Activated CD4-positive, alpha-beta T cell treated with anti-CD3 and anti-CD28 coated beads, Interleukin-10, Interleukin-2, amounts not matched to agents 100 ng/mL and 50 ng/mL, durations not matched to agents 16 hours and 8 hours (primary cell): ENCODE measurements at regions not wholly inside any gene's neighbourhood (a gene's known extent, or its start where the extent isn't known, plus 50 kb on each side); places are given as distances from the start of the nearest gene placed in this dataset.

Experiments used
- DNase-seq: peaks from one replicate; pipeline ENCODE4 v3.0.0-alpha.2; 2020

DNA sequence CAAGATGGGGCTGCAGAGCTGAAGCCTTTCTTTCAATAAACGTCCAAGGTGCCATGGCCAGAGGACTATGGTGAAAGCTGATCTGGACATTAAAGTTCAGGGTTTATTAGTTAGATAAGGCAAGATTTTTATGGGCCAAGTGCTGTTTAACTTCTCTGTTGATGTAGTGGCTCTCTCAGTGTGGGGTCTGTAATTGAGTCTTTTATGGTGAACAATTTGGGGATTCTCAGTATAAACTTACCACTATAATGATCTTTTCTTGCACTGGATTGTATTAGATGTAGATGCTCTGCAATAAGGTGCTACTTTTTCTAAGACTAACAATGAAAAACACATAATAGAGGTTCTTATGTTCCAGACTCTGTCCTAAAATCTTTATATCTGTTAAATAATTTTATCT, 190.1 kb upstream of the KLF12 start:
- DNase-seq = no peak

DNA sequence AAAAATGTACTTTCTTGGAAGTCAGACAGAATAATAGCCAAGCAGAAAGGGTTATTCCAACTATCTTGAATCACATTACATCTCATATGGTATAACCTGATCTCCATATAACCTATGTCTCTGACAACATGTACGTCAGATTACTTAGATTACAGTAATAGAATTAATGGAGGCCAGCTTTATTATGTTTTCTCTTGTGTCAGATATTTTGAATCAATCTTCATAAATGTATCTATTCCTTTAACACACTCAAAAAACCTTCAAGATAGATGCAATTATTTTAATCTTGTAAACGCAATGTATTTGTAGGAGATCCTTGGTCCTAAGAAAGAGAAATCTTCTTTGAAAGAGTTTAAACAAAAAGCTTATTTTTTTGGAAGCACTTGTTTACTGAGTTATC, 188.4 kb upstream of the KLF12 start:
- DNase-seq = no peak

DNA sequence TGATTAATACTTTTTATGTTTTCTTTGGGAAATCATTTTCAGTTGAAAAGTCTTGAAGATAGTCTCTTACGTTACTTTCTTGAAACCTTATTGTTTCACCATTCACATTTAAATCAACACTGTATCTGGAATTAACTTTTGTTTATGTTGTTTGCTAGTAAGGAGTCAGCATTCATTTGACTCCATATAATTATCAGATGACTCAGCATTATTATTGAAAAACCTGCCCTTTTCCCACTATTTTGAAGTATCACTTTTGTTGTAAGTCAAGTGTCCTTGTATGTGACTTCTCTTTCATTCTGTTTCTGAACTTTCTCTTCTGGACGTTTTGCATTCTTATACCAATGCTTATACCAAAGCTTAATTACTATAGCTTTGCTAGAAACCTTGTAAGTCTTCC, 186.1 kb upstream of the KLF12 start:
- DNase-seq = no peak

DNA sequence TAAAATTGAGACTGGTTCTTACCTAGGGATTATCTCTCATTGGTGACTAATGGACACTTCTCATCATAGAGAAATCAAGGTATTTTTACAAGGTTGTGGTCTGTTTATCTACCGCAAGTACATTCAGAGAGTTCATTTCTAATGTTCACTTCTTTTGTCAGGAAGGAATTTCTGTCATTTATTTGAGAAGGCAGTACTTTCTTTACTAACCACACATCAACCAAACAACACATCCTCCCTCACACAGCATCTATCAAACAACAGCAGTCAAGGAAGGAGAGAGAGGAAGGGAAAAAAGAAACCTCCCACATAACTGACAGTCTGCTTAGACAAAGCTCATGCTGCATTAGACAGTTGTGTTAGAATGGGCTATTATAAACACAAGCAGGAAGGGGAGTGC, 182.3 kb upstream of the KLF12 start:
- DNase-seq = no peak

DNA sequence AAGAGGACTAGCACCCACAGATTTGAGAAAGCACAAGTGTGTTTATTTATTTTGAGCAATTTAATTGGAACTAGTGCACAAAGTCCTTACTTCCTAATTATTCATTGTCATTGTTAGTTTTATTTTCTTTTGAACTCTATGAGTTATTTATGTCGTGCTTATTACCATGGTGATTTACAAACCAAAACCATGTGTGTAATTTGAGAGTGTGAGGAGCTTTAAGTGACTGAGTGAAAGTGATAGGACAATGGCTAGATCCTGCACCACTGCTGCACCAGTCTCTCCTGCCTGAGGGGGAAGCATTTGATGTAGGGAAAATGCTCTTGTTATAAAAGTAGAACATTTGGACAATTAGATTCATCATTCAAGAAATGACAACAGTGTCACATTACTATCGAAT, 172.3 kb upstream of the KLF12 start:
- DNase-seq = no peak

DNA sequence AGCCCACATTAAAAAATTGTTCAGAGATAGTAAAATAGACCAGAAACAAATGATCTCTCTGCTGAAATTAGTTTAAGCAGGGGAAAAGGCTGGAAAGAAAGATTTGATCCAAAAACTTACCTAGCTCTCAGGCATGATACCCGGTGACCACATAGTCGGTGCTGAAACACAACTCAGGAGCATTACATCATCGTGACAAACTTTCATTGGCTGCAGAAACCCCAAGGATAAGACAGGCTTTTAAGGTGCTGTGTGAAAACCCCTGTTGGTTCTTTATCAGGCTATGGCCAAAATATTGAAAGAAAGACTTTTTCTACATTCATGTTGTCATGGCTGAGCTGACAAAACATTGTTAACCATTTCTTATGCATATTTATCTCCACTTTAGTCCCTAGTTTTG, 171.7 kb upstream of the KLF12 start:
- DNase-seq = no peak

DNA sequence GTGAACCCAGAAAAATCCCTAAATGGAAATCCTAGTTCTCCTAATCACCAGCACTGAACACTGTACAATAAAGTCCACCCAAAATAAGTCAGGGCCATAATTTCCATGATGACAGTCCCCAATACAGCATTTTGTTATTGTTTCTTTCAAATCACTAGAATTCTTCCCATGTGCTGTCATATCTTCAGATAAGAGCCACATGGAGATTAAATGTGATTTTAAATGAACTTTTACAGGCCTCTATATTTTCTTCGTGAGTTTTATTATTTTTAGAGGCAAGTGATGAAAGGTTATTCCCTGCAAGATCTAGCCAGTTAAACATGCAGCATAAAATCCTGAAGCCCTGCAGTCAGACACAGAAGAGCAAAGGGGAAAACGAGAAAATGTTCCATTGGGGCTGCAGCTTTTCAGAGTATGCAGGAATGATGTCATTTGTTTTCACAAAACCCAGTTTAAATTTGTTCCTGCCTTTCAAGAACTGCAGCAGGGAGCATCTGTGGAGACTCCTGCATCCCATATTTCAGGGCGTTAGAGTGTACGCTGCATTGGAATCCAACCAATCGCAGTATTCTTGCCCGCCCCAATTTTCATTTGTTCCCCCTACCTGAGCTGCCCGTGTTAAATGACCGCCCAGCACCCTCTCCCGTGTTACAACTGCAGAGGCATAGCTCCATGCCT, 167.2 kb upstream of the KLF12 start:
- no peak for DNase-seq

DNA sequence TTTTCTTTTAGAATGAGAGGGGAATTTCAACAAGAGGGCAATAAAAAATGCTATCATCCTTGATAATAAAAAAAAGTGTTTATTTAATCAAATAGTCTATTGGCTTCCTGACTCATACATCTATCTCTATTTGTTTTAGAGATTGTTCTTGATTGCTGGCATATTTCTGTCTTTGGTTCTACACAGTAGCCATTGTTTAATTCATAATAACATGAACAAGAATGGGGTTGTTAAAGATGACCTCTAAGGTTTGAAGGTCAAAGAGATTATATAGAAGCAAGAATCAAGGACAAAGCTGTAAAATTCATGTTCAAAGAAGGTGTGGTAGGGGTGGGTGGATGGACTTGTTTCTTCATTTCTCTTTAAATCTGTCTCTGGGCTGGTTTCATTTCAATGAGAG, 166.0 kb upstream of the KLF12 start:
- DNase-seq = no peak

DNA sequence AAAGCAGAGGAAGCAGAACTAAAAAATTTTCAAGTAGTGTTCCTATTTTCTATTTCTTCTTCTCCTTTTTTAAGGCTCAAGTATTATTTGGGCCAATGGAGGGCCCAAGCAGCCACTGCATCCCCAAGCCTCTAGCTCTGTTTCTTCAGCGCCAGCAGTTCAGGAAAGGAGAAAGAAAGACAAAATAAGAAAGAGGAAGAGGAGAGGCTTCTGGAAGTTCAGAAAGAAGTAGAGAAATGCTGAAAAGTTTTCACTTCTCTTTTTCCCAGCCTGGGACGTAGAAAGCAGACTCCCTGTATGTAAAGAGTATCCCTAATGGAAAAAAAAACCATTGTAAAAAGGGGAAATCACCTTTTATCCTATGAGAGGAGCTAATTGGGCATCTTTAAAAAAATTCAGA, 165.5 kb upstream of the KLF12 start:
- no peak for DNase-seq

DNA sequence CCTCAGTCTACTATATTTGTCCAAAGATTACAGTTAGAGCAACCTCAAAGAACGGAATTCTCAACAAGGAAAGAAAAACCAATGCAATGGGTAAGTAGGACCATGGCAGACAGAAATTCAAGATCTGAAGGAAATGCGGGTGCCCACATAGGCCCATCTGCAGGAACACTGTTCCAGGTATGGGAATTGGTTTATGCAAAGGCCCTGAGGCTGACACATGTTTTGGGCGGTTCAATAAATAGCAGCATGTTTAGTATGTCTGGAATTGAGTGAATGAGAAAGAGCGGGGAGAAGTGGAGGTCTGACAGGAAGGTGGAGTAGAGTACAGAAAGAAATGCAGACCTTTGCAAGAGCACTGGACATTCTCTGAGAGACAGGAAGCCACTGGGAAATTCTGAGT, 164.7 kb upstream of the KLF12 start:
- DNase-seq = no peak

DNA sequence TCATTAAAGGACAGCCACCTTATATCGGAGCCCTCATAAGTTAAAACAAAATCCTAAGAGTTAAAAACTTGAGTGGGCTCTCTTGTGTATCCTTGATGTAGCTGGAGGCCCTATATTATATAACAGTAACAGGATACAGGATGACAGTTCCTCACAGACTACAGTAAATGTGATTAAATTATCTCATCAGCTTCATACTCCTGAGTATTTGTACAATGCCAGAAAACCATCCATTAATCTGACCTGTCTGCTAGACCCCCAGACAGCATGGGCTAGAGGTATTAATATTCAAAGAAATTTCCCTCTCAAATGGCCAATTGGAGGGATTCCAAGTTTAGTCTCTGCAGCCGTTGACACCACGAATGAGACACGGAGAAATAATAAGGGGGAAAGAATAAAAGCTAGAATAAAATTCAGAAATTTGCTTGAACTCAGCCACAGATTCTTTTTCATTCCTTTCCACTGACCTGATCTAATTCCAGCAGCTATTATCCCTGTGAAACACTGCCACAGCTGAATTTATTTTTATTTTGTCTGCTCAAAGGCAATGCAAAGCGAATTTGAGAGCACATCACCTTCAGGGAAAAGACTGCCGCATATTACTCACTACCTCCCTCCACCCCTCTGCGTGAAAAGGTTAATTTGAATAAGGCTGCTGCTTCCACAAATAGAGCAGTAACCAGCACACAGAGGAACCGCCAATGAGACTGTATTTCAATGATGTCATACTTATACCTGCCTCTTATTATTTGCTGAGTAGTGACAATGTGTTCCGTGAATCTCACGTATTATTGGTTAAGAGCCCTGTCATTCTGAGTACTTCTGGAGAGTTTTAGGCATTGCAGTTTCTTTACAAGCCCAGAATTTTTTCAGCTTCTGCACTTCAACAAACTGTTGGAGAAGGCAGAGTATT, 155.9 kb upstream of the KLF12 start:
- peak; percentile 42 for DNase-seq

DNA sequence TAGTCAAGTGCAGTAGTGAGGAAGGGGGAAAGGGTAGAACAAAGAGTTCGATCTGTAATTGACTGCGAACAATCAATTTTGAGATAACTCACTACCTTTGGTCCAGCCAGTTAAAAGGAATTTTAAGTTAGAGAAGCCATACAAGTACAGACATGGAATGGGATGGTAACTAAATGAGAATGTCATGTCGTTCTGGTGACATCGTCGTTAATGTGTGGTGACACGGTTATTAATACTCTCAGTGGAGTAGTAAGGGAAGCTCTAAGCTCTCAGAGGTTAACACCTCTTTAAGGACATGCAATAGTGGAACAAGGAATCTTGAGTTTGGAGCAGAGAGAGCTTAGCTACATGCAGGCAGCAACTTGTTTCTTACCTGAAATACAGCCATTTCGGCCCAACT, 154.9 kb upstream of the KLF12 start:
- no peak for DNase-seq

DNA sequence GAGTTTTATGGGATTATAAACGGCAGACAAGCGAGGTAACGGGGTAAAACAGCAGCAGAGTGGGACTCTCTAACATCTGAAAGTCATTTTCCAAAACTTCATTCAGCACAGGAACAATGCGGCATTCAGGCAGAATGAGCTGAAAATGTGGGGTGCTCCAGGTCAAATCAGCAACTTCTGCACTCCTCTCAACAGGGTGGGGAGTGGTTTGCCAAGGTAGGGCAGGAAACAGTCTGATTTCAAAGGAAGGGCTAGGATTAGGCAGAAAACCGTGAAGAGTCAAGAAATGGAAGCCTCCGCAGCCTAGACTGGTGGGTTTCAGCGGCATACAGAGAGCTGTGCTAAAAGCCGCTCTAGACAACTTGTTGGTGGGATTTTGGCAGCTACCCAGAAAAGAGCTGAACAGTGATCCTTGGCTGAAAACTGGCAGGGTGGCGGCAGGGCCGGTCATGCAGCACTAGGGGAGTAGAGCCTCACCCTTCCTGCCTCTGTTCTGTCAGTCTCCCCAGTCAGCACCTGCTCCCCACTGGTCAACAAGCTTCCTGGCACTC, 154.2 kb upstream of the KLF12 start:
- no peak for DNase-seq

DNA sequence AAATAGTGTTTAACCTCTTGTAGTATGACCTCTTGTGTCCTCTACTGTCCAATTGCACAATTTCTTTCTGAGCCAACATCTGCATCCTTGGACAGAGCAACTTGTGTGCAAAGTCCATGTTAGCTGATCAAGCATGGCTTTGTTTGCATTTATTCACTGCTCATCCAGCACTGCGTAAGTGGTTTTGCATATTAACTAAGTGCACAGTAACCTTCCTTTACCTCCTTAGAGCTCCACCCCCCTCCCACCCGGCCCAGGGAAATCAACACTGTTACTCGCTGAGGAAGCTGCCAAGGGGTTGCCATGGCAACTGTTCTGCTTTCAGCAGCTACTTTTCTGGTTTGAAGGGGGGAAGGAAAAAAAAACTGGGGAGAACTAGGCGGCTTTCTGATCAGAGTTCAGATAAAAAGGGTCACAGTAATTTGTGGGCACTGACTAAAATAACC, 153.5 kb upstream of the KLF12 start:
- peak; percentile 67 for DNase-seq

DNA sequence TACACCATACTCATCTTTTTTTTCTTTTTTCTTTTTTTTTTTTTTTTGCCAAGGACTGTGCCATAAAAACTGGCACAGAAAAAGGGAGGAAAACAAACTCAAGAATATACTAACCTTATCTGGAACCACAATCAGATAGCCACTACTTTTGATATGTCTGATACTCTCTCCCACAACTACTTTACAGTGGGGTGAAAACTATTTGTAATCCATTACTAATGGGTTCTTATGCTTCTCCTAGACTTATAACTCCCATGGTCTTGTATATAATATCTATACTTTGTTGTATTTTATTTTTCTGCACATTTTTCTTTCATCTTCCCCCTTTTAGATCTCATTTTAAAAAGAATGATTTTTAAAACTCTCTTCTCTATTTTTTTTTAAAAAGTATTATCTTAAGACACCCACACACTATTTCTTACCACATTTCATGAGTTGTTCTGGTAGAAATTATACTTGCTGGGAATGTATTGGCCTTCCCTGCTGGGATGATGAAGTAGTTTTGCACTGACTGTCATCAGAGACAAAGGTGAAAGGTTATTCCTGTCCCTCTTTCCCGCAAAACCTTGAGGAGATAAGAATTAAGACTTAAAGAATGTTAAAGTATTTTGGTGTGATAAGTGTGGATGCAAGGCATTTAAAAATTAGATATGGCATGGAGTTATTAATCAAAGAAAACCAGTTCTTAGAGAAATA, 146.7 kb upstream of the KLF12 start:
- DNase-seq = no peak

DNA sequence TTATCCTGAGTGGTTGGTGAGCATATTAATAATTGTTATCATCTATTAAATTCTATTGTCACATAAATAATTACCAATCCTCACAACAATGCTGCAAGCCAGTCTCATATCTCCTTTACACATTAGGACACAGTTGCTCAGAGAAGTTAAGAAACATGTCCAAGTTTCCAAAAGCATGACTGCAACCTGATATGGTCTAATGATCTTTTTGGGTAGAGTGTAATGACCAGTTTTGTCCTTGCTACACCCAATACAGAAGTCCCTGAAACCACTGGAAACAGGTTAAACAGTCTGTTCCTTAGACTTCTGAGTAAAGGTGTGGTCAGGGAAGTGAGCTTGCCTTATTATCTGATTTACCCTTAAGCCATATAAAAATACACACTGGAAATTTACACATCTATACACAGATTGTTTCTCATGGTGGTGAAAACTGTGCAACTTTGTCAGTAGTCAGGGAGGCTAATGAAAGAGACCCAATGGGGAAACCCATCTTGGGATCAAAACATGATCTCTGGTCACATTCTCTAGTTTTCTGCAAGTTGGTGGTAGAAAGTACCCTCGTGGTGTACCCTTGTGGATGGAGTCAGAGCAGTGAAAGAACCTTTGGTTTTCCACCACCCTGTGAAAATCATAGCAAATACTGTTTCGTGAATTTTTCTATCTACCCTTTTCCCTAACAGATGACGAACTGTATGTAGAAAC, 146.0 kb upstream of the KLF12 start:
- DNase-seq = peak; percentile 1

DNA sequence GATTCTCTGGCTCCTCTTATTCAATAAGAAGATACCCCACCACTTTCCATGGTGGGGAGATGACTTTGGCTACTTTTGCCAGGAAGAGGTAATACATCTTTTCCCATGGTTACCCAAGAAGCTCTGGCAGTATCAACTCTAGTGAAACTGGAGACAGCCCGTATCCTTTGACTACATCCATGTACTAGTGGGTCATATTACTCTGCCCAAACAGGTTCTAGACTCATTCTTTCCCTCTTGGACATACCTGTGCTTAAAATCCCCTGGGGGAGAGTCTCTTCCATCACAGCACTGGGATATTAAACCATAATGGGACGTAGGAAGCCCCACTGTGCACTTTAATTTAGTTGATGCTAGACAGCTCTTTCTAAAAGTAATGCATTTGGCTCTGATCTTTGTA, 144.7 kb upstream of the KLF12 start:
- DNase-seq = no peak

DNA sequence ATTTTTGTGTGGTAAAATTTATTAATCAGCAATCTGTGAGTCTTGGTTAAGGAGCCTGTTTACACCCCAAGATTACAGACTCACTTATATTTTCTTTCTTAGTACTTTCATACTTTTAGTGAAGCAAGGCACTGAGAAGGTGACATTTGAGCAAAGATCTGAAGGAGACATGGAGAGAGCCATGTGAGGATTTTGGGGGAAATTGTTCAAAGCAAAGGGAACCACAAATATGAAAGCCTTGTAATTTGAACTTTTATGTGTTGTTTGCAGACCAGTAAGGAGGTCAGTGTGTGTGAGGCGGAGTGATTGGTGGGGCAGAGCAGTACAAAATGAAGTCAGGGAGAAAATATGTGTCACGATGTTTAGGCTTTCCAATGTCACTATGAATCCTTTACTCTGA, 140.7 kb upstream of the KLF12 start:
- no peak for DNase-seq

DNA sequence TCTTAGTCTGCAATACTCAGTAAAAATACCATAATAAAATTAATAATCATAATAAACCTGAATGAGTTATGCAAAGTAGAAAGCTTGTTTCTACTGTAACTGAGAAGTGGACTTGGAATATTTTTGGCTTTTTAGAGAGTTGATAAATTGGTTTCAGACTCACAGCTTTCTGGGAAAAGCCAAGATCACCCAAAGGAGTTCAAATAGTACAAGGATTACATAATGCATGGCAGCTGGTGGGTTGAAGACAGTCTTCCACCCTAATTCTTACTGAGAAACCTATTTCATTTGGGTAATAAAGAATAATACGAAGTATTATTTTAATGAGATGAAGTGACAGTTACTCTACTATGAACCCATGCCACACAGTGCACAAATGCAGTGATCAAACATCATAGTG, 139.4 kb upstream of the KLF12 start:
- no peak for DNase-seq

DNA sequence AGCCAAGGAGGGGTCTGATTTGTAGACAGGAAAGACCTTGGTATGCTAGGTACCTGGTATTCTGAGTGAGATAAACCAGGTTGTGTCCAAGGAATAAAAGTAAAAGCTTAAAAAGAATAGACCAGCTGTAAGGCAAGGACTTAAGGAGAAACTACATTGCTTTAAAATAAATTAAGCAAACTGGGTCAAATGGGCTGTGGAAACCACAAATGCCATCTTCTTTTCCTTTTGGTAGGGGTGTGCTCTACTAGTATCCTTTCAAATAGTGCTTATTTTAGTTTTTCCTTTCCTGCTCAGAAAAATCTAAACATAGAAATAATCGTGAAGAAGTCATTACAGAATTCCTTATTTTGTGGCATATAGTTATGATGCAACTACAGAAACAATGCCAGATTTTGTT, 138.6 kb upstream of the KLF12 start:
- DNase-seq = no peak

DNA sequence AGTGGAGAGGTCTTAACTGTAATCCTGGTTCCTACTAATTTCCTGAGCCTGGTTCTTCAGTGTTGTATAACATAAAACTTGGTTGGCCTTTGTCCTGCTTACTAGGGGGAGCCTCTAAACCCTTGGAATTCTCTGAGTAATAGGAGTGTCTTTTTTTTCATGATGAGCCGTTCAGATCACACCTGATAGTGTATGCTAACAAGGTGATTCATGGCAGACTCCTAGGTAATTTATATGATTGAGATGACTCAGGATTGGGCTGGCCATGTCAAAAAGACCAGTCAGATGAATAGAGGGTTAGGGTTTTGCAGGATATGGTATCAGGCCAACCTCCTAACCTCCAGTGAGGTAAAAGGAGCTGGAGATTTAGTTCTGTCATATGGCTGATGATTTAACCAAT, 135.8 kb upstream of the KLF12 start:
- DNase-seq = no peak

DNA sequence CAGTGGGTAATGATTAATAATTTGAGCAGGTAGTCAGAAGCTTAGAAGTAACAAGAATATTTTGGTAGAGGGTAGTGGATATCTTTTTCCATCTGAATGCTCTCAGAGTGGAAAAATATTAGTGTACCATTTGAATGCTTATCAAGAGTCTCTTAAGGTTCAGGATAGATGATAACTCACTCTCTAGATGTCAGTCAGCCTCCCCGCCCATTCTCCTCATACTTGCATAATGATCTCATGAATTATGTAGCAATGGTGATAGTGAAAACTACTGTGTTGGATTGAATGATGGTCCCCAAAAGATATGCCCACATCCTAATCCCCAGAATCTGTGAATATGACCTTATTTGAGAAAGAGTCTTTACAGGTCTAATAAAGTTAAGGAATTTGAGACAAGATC, 132.7 kb upstream of the KLF12 start:
- DNase-seq = no peak

DNA sequence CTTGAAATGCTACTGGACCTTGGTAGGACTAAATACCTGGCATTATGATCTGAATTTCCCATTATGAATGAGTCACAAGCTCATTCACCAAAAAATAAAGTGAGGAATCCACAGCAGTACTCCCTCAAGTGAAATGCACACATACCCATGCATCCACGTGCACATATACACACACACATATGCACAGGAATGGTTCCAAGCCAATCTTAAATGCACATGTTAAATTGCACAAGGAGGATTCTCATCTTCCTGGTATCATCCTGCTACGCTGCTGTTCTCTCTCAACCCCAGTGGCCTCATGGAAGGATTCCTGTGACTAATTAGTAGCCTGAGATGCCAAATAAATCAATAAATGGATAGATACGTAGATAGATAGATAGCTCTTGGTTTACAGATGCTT, 132.1 kb upstream of the KLF12 start:
- DNase-seq = no peak
